ENCODE measurements at regions not wholly inside any gene's neighbourhood (a gene's known extent, or its start where the extent isn't known, plus 50 kb on each side); places are given as distances from the start of the nearest gene placed in this dataset.

GRCh38 chr6:66481216-66481615, 774.2 kb upstream of the EYS start:
- TF ChIP-seq CTCF (IDR thresholded peaks at IDR 0.05; ENCODE audit: low read length): no peak
- TF ChIP-seq EZH2 (optimal IDR thresholded peaks at IDR 0.05; ENCODE audit: low read depth, low read length): no peak
